IgD-negative memory B cell (primary cell): ENCODE measurements at regions not wholly inside any gene's neighbourhood (a gene's known extent, or its start where the extent isn't known, plus 50 kb on each side); places are given as distances from the start of the nearest gene placed in this dataset.
A peak's percentile ranks its signal among the peaks of the same experiment; 100 is the strongest.

Experiments used
- H3K27ac Mint-ChIP-seq, 3 donors: one replicate each; pipeline ENCODE4 v1.8.0; 2020 to 2022; ENCODE audit warnings: mild to moderate bottlenecking in 3 of 3, mixed read lengths in 3 of 3, moderate library complexity in 1 of 3
- H3K27me3 Mint-ChIP-seq: one replicate; pipeline ENCODE4 v1.8.0; 2021; ENCODE audit warnings: mixed read lengths
- H3K36me3 Mint-ChIP-seq: one replicate; pipeline ENCODE4 v1.8.0; 2020; ENCODE audit warnings: mild to moderate bottlenecking, mixed read lengths
- H3K4me1 Mint-ChIP-seq, 3 donors: one replicate each; pipeline ENCODE4 v1.8.0; 2020 to 2022; ENCODE audit warnings: mixed read lengths in 3 of 3, mild to moderate bottlenecking in 1 of 3
- H3K4me3 Mint-ChIP-seq, 4 donors: one replicate each; pipeline ENCODE4 v1.8.0; 2020 to 2022; ENCODE audit warnings: mild to moderate bottlenecking in 4 of 4, mixed read lengths in 4 of 4, moderate library complexity in 3 of 4
- H3K9me3 Mint-ChIP-seq, 3 donors: one replicate each; pipeline ENCODE4 v1.8.0; 2020 to 2021; ENCODE audit warnings: mixed read lengths in 3 of 3, mild to moderate bottlenecking in 1 of 3

DNA sequence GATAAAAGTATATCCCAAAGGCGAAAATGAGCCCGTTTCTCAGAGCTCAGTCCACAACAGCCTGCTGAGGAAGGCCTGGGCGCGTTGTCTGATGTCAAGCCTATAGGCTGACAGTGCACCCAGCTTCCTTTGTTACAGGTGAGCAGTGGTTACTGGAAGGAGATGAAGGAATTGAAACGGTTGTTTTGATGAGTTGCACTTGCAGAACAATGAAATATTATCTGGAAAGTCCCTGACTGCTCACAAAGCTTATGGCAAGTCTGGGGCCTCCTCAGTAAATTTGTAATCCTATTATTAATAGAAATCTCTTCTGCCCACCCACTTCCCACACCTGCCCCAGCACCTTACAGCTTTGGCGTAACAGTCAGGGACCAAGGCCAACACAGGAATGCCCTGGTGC lies 77.8 kb downstream of the C11orf91 start:
- H3K4me3 Mint-ChIP-seq = no peak overlapping the region
- no peaks in the 10 kb centered on the region for H3K36me3 Mint-ChIP-seq
- H3K27ac Mint-ChIP-seq = no peak overlapping the region
- peaks cover 4% of the 10 kb centered on the region for H3K27me3 Mint-ChIP-seq
- H3K9me3 Mint-ChIP-seq = peaks cover 0 to 2% (median 0%) of the 10 kb centered on the region in 3 donors
- no peaks in the 10 kb centered on the region for H3K4me1 Mint-ChIP-seq

DNA sequence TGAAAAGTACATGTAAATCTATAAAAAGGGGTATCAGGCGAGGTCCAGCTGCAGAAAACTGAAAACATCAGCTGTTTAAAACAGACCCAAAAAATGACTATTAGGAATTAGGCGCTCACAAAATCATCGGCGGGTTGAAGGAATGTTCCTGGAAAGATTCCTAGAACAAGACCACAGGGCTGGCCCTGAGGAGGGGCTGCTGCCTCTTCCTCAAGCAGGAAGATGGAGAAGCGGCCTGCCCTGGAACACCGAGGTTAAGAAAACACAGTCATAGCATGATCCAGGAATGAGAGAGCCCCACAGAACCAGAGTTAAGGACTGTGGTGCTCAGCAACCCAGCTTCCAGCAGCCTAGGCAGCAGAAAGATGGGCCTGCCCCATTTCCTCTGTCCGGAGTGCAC lies 78.4 kb downstream of the C11orf91 start:
- Mint-ChIP-seq H3K9me3 (peaks cover 0 to 2% (median 0%) of the 10 kb centered on the region in 3 donors), H3K4me1 (no peaks in the 10 kb centered on the region), H3K27me3 (peaks cover 4% of the 10 kb centered on the region), H3K36me3 (peaks cover 2% of the 10 kb centered on the region), H3K27ac (no peak overlapping the region), H3K4me3 (no peak overlapping the region)

DNA sequence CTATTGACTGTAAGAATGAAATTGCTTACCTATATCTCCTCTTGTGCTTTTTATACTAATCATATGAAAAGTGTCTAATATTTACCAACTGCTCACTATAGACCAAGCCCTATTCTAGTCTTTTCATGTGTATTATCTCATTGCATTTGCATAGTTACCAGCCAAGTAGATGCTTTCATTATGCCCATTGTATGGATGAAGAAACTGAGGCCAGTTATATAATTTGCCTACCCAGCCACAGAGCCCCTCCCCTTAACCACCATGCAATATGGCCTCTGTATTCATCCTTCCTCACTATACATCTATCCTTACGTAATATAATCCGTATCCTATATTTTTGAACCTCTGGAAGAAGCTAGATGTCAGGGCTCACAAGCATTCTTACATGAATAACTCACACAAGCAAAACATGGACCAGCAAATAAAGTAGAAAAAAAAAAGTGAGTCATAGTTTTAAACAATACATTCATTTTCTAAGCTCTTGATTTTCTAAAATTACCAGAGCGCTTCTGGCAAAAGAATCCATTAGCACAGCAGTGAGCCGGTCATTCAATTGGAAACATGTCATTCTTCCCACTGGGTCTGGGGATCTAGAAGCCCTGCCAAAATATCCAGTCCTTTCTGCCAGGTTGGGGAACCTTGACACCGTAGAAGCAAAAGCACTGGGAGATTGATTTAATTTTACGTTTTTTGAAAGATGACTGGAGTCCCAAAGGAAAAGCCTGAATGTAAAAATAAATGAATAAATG lies 80.0 kb downstream of the C11orf91 start:
- no peaks in the 10 kb centered on the region for H3K4me1 Mint-ChIP-seq
- peaks cover 0 to 2% (median 0%) of the 10 kb centered on the region in 3 donors for H3K9me3 Mint-ChIP-seq
- no peak overlapping the region for H3K4me3 Mint-ChIP-seq
- peaks cover 9% of the 10 kb centered on the region for H3K27me3 Mint-ChIP-seq
- H3K27ac Mint-ChIP-seq = no peak overlapping the region
- H3K36me3 Mint-ChIP-seq = peaks cover 2% of the 10 kb centered on the region

DNA sequence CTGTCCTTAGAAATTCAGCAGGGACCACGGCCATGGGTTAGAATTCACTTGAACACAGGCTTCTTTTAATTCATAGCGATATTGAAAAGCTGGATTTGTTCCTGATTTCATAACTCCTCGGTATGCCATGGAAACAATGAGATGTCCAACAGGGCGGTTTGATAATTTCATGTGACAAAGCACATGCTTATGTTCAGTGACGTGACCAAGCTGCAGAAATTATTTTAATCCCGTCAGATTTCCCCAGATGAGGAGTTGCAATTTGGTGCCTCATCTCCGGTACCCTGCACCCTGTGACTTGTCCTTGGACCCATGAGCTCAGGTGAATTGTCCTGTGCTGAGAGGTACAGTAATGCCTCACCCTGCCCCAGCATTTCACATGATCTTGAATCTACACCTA lies 81.7 kb downstream of the C11orf91 start:
- H3K4me1 Mint-ChIP-seq = no peaks in the 10 kb centered on the region
- H3K27ac Mint-ChIP-seq = no peak overlapping the region
- H3K4me3 Mint-ChIP-seq = no peak overlapping the region
- H3K9me3 Mint-ChIP-seq = no peaks in the 10 kb centered on the region
- H3K36me3 Mint-ChIP-seq = peaks cover 2% of the 10 kb centered on the region
- H3K27me3 Mint-ChIP-seq = peaks cover 9% of the 10 kb centered on the region

DNA sequence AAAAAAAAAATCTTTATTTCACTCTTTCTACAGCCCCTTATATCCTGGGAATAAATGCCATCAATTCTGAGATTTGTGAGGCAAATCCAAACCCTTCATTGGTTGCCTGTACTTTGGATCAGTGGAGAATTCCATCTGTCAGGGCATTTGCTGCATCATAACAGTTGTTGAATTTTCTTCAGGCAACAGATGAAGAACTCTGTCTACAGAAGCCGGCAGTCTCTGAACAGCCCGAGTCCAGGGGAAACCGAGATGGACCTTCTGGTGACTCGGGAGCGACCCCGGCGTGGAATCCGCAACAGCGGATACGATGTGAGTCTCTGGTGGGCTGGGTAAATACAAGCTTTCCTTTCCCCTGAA lies 82.3 kb downstream of the C11orf91 start:
- H3K36me3 Mint-ChIP-seq = peaks cover 2% of the 10 kb centered on the region
- no peak overlapping the region for H3K4me3 Mint-ChIP-seq
- peaks cover 9% of the 10 kb centered on the region for H3K27me3 Mint-ChIP-seq
- no peak overlapping the region for H3K27ac Mint-ChIP-seq
- no peaks in the 10 kb centered on the region for H3K9me3 Mint-ChIP-seq
- no peaks in the 10 kb centered on the region for H3K4me1 Mint-ChIP-seq

DNA sequence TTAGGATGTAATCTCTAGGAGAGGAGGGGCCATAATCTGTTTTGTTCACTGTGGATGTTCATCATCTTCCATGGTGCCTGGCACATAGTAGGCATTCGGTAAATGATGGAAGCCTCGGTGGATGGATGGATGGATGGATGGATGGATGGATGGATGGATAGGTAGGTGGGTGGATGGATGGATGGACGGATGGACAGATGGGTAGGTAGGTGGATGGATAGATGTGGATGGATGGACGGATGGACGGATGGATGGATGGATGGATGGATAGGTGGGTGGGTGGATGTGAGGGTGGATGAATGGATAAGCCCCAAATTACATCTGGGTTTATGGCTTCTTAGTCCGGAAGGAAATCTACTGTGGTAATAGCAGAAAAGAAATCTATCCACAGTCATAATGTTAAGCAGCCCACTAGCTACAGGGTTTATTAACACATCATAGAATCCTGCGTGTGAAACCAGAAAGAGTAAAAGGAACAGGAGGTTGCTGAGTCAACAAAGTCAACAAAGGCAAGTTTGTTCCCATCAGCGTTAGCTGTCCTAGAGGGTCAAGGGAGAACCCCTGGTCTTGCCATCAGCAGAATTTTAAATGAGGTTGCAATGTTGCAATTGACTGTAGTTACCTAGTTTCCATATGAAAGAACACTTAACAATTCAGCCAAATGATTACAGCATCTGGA lies 82.8 kb downstream of the C11orf91 start:
- no peak overlapping the region for H3K4me3 Mint-ChIP-seq
- no peaks in the 10 kb centered on the region for H3K4me1 Mint-ChIP-seq
- peaks cover 9% of the 10 kb centered on the region for H3K27me3 Mint-ChIP-seq
- no peaks in the 10 kb centered on the region for H3K9me3 Mint-ChIP-seq
- H3K36me3 Mint-ChIP-seq = peaks cover 2% of the 10 kb centered on the region
- H3K27ac Mint-ChIP-seq = no peak overlapping the region

DNA sequence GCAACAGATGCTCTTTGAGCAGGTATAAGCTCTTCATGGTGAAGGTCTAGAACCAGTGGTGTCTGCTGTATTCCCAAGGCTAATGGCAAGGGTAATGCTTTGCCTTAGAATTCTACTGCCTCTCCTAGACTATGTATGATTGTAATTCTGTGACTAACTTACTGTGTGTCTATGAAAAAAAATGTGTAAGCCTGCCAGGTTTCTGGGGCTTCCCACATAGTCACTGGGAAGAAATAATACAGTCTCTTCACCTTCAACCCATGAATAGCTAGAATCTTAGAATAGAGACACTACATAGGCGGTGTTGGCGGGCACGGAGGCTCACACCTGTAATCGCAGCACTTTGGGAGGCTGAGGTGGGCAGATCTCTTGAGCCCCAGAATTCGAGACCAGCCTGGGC lies 84.1 kb downstream of the C11orf91 start:
- peaks cover 2% of the 10 kb centered on the region for H3K36me3 Mint-ChIP-seq
- H3K27me3 Mint-ChIP-seq = peaks cover 9% of the 10 kb centered on the region
- H3K4me1 Mint-ChIP-seq = no peaks in the 10 kb centered on the region
- no peak overlapping the region for H3K4me3 Mint-ChIP-seq
- no peak overlapping the region for H3K27ac Mint-ChIP-seq
- no peaks in the 10 kb centered on the region for H3K9me3 Mint-ChIP-seq

DNA sequence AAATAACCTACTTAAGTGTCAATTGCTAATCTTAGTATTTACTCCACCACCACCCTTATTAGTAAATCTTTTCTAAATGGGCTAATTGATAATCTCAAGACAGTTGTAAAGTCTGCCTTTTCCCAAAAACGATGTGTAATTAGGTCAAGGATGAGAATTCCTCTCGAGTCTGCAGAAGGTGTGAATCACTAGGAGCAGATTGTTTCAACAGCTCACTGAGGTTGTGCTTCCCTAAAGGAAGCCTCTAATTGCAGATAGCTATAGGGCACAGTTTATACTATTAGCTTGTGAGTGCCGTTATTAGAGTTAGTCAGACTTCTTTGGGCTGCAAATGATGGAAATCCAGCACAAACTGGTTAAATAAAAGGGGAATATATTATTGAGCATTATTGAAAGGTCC lies 84.9 kb downstream of the C11orf91 start:
- H3K36me3 Mint-ChIP-seq = peaks cover 2% of the 10 kb centered on the region
- H3K27me3 Mint-ChIP-seq = peaks cover 7% of the 10 kb centered on the region
- no peaks in the 10 kb centered on the region for H3K9me3 Mint-ChIP-seq
- no peak overlapping the region for H3K27ac Mint-ChIP-seq
- H3K4me1 Mint-ChIP-seq = no peaks in the 10 kb centered on the region
- H3K4me3 Mint-ChIP-seq = no peak overlapping the region

DNA sequence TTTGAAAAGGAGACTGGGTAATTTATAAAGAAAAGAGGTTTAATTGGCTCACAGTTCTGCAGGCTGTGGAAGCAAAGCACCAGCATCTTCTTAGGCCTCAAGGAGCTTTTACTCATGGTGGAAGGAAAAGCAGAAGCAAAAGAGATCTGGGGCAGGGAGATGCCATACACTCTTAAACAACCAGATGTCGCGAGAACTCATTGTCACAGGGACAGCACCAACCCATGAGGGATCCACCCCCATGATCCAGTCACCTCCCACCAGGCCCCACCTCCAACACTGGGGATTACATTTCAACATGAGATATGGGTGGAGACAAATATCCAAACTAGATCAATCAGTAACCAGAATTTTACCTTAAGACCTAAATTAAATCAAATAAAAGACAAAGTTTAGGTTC lies 87.2 kb downstream of the C11orf91 start:
- Mint-ChIP-seq H3K27me3 (peaks cover 5% of the 10 kb centered on the region), H3K4me3 (no peak overlapping the region), H3K4me1 (no peaks in the 10 kb centered on the region), H3K9me3 (no peaks in the 10 kb centered on the region), H3K36me3 (peaks cover 2% of the 10 kb centered on the region), H3K27ac (no peak overlapping the region)

DNA sequence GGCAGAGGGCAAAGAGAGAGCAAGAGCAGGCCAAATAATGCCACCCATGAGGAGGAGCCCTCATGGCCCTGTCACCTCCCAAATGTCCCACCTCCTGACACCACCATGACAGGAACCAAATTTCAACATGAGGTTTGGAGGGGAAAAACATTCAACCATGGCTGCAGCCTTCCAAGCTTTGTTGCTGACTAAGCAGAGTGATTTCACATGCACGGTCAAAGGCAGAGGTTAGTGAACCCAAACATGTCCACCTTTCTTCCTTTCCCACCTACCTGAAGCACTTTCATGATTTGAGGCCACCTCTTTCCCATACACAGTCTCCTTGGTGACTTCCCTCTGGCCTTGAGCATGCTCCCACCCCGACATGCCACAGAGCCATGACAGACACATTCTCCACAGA lies 89.7 kb downstream of the C11orf91 start:
- Mint-ChIP-seq H3K4me3 (no peak overlapping the region), H3K9me3 (no peaks in the 10 kb centered on the region), H3K27me3 (no peaks in the 10 kb centered on the region), H3K4me1 (no peaks in the 10 kb centered on the region), H3K36me3 (no peaks in the 10 kb centered on the region), H3K27ac (no peak overlapping the region)

DNA sequence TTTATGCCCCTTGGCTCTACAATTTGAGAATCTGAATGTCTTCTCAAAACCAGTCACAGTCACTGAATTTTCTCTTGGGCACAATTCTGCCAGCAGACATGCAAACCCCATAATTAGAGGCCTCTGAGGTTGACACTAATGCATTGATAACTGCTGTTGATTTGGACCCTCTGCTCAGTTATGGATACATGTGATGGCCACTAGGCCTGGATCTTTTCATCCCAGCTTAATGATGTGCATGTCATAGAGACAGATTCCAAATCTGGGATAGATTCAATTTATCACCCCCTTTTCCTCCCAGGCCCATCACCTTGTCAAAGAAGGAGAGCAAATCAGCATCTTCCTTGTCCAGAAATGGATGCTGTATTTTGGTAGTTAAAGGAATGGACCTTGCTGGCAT lies 92.2 kb downstream of the C11orf91 start:
- Mint-ChIP-seq H3K36me3 (no peaks in the 10 kb centered on the region), H3K9me3 (no peaks in the 10 kb centered on the region), H3K27ac (no peak overlapping the region), H3K27me3 (peaks cover 3% of the 10 kb centered on the region), H3K4me1 (no peaks in the 10 kb centered on the region), H3K4me3 (no peak overlapping the region)

DNA sequence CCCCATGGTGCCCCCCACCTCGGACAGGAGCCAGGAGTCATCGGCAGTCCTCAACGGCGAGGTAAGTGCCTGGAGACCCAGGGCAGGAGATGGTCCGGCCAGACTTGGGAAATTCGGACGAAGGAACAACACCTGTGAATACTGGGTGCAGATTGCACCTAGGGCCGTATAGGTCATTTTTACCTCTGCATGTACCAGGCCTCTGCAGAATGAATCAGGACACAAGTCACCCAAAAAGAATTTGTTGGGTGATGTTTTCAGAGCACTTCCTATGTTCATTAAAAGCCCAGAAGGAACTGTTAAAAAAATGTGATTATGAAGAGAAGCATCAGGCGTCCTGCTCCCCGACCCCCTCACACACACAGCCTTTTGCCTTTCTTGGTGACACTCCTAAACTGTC lies 93.9 kb downstream of the C11orf91 start:
- peaks cover 0 to 2% (median 0%) of the 10 kb centered on the region in 3 donors for H3K4me1 Mint-ChIP-seq
- peaks cover 3% of the 10 kb centered on the region for H3K27me3 Mint-ChIP-seq
- no peaks in the 10 kb centered on the region for H3K9me3 Mint-ChIP-seq
- no peak overlapping the region for H3K4me3 Mint-ChIP-seq
- no peaks in the 10 kb centered on the region for H3K36me3 Mint-ChIP-seq
- H3K27ac Mint-ChIP-seq = no peak overlapping the region

DNA sequence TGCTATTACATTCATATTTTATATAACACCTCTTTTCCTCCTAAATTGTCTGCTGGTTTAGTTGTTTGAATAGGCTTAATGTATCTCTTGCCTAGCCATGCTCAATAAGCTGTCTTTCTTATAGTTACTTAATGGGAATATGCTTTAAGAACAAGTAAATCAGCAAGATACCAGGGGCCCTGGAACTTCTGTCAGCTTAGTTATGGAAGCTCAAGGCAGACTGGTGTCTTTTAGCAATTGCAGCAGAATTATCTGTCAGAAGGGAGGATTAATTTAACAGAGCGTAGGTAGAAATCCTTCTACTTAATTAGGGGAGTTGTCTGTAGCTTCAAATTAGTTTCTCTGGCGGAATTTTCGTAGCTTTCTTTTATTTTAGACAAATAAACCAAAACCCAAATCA lies 94.9 kb downstream of the C11orf91 start:
- H3K27me3 Mint-ChIP-seq = peaks cover 3% of the 10 kb centered on the region
- H3K4me1 Mint-ChIP-seq = peaks cover 0 to 2% (median 0%) of the 10 kb centered on the region in 3 donors
- no peaks in the 10 kb centered on the region for H3K9me3 Mint-ChIP-seq
- H3K36me3 Mint-ChIP-seq = no peaks in the 10 kb centered on the region
- no peak overlapping the region for H3K4me3 Mint-ChIP-seq
- no peak overlapping the region for H3K27ac Mint-ChIP-seq

DNA sequence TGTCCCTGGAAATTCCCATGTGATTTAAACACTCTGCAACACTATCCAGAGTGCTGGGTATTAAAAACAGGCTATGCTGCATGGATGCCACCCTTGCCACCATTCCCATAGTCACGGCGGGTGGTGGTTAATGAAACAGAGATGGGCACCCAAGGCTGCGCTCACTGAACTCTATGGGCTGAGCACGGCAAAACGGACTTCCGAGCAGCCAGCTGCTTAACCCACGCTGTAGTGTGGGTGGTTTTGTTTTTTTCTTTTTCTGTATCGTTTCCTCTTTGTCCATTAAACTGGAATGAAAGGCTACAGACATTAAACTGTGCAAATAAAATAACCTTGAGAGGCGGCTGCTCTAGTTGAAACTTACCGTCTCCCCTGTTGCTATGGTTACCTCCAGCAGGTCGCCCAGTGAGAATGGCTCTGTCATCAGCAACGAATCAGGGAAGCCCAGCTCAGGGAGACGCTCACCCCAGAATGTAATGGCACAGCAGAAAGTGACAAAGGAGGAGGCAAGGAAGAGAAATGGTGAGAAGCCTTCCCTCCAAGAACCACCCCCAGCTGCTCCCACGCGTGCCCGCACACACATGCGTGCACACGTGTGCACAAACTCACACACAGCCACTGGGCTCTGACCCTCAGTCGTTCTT lies 102.1 kb downstream of the C11orf91 start:
- Mint-ChIP-seq H3K27ac (peak overlapping the region in 1 of 3 donors; percentile 44), H3K27me3 (peaks cover 2% of the 10 kb centered on the region), H3K9me3 (peaks cover 0 to 3% (median 0%) of the 10 kb centered on the region in 3 donors), H3K4me1 (peaks cover 0 to 2% (median 0%) of the 10 kb centered on the region in 3 donors), H3K4me3 (no peak overlapping the region), H3K36me3 (peaks cover 1% of the 10 kb centered on the region)

DNA sequence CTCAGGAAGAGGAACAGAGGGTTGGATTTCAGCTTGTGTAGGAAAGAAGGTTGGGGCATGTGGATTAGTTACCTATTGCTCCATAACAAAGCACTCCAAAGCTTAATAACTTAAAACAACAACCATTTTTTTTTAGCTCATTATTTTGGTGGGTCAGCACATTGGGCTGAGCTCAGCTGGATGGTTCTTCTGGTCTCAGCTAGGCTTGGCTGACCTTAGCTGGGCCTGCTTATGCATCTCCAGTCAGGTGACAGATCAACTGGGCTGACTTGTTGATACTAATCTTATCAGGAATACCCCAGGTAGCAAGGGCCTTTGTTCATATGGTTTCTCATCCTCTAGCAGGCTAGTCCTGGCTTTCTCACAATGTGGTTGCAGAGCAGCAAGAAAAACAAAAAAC lies 106.4 kb downstream of the C11orf91 start:
- Mint-ChIP-seq H3K4me1 (no peaks in the 10 kb centered on the region), H3K27me3 (peaks cover 4% of the 10 kb centered on the region), H3K27ac (no peak overlapping the region), H3K9me3 (peaks cover 0 to 3% (median 0%) of the 10 kb centered on the region in 3 donors), H3K4me3 (no peak overlapping the region), H3K36me3 (peaks cover 1% of the 10 kb centered on the region)

DNA sequence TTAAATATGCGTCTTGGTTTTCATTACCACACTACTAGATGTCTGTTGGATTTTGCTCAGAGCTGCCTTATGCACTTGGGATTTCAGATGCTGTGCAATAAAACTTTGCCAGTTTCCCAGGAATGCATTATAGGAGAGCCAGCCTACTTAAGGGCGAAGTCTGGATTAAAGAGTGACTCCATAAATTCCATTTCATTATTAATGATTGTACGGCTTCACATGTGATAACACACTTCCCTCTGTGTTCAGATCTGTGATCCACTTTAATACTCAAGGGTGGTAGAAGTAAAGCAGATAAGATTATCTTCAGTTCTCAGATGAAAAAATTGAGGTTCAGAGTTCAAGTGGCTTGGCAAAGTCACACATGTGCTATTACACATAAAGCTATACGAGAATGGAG lies 110.2 kb downstream of the C11orf91 start:
- H3K36me3 Mint-ChIP-seq = peaks cover 1% of the 10 kb centered on the region
- H3K4me3 Mint-ChIP-seq = no peak overlapping the region
- no peak overlapping the region for H3K27ac Mint-ChIP-seq
- H3K27me3 Mint-ChIP-seq = peaks cover 10% of the 10 kb centered on the region
- peaks cover 2 to 4% (median 3%) of the 10 kb centered on the region in 3 donors for H3K9me3 Mint-ChIP-seq
- no peaks in the 10 kb centered on the region for H3K4me1 Mint-ChIP-seq
